Urothelium cell line (cell line): ENCODE measurements at regions not wholly inside any gene's neighbourhood (a gene's known extent, or its start where the extent isn't known, plus 50 kb on each side); places are given as distances from the start of the nearest gene placed in this dataset.

Experiments
- DNase-seq: peaks from one replicate; pipeline ENCODE4 v3.0.0; 2011; ENCODE audit warnings: low spot score, mixed read lengths
- FAIRE-seq: peaks from 2 replicates; lab custom pipeline; 2011; peaks lifted over from hg19 to GRCh38; lab: Jason Lieb, UNC

DNA sequence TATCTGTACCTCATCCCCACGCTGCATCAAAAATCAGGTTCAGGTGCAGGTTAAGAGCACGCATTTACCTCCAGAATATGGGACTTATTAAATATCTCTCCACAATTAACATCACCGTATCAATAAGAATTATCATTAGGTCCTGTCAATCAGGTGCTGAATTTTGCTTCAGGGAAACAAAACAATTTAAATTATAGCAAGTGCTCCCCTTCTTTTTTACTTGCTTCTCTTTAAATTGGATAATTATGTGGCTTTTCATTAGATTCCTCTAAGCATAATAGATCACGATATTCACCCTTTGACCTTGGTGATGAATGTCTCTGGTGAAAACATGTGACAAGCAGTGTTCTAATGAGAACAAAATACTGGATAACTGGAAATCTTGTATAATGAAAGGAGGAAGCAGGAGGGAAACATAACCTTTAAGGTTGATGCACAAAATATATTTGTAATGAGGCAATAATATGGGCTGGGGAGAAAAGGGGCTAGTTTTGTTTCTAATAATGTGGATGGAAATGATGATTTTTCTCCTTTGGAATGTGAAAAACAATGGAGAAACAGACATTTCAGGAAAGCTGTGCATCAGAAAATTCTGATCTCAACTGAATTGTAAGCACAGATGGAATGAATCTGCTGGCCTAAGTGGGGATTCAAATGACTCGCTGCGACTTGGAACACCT is 166.9 kb downstream of the SNX10 start:
- DNase-seq, result no peak
- no peak for FAIRE-seq

DNA sequence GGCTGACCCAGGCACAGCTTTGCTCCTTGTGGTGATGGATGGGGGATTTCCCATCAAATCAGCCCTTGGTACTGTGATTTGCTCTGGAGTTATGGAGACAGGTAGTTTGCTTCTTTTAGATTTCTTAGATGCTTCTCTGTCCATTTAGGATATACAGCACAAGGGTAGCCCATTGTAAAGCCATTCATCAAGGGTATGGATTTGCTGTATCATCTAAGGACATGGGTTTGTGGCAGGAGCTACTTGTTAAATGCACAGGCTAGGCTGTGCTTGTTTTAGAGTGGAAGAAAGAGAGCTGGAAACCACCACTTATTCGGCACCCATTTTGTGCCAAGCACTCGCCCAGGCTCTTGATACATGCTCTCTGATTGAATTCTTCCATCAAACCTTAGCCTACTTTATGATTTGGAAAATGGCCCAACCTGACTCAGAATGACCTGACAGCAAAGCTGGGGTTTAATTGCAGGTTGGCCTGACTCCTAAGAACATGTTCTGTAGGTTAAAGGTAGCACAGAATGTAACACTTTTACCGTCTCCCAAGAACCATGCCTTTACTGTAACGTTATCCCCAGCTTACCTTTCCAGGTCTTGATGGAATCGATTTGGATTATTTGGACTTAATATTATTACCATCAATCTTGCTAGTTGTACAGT is 168.0 kb downstream of the SNX10 start:
- DNase-seq (no peak), FAIRE-seq (peak; percentile 61)

DNA sequence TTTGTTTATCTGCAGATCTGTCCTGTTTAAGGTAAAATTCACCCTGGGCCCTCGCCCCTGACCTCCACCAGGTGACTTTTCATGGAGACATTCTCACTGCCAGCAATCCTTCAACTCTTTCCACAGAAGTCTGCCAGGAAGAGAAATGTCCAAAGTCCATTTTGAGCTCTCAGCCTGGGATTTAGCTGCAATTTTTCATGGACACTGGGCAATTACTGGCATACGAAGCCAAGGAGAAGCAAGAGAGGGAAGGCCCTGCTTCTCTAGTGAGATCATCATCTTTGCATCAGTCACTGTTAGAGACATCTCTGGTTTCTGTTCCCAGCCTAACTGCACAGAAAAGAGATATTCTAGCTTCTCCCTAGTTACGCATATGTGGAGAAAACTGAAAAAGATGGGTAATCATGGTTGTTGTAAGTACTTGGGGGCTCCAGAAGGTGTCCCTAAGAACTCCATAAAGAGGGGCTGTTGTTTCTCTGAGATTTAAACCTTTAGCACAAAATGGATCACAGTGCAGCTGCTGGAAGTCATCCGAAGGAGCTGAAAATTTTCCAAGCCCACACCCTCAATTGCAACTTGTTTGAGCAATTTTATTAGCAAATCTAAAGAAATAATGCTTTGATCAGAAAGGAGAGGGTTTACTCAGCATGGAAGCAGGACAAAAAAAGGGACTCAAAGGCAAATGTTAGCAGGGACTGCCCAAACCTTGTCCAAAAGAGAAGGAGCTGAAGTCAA is 168.9 kb downstream of the SNX10 start:
- FAIRE-seq (no peak), DNase-seq (no peak)

DNA sequence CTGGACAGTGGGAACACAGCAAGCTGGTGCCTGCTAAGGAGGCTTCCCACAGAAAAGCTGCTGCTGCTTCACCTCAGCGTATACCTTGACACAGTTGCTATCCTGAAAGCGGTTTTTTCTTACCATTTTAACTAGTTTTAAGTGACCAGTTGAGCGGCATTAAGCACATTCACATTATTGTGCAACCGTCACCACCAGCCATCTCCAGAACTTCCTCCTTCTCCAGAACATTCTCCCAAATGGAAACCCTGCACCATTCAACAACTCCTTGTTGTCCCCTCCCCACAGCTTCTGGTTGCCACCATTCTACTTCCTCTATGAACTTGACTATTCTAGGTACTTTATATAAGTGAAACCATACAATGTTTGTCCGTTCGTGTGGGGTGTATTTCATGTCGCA is 169.9 kb downstream of the SNX10 start:
- DNase-seq, result no peak
- peak; percentile 17 for FAIRE-seq

DNA sequence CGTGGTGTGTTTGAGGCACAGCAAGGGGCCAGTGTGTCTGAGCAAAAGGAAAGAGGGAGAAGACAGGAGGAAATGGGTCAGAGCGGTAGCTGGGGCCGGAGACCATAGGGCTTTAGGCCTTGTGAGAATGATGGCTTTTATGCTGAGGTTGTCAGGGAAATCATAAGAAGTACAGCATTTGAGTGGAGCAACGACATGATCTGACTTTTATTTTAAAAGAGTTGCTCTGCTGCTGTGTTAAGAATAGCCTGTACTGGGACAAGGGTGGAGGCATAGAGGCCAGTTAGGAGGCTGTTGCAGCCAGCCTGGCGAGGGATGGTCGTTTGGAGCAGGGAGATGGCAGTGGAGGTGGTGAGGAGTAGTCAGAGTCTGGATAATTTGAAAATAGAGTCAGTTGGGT is 174.3 kb downstream of the SNX10 start:
- DNase-seq (no peak), FAIRE-seq (no peak)

DNA sequence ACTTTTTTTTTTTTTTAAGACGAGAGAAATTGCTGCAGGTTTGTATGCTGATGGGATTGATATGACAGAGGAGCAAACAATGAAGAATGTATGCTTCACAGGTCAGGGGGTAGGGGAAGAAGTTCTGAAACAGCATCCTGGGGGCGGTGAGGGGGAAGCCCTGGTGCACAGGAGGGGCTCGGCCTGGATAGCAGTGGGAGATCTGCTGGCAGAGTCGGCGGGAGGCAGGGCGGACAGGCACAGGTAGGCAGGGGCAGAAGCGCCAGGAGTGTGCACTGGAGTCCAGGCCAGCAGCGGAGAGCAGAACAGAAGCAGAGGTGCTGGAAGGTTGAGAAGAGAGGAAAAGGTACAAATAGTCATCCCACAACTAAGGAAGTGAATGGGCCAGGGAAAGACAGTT is 175.4 kb downstream of the SNX10 start:
- DNase-seq, result no peak
- peak; percentile 30 for FAIRE-seq

DNA sequence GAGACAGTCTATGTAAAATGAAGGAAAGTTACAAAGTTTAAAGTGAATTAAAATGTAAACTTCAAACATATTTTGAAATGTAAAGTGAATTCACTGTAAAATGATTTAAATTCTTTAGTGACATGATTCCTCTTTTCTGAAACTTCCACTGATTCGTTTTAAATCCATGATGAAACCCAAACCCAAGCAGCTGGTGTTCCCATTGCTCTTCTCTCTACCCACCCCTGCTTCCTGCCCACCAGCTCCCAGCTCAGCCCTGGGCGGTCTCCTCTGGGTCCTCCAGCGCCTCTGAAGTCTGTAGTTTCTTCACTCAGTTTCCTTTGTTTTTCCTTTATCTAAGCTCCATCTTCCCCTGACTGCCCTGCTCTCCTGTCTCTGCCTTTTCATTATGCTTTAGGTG is 175.9 kb downstream of the SNX10 start:
- FAIRE-seq, result no peak
- no peak for DNase-seq

DNA sequence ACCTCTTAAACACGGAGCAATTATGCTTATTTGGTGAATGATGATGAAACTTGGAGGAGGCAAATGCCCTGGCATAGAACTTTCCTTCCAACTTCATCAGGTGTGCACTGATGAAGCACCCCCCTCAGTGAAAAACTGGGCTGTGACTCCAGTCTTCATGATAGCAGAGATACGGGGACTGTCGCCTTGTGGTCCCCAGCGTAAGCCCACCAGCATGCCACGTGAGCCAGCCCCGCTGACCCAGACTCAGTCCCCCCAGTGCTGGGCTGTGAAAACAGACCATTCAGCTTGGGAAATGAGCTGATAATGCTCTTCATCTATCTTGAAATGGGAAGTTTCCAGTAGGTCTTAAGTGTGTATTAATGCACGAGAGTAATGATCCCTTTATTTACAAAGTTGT is 177.0 kb downstream of the SNX10 start:
- FAIRE-seq, result no peak
- no peak for DNase-seq

DNA sequence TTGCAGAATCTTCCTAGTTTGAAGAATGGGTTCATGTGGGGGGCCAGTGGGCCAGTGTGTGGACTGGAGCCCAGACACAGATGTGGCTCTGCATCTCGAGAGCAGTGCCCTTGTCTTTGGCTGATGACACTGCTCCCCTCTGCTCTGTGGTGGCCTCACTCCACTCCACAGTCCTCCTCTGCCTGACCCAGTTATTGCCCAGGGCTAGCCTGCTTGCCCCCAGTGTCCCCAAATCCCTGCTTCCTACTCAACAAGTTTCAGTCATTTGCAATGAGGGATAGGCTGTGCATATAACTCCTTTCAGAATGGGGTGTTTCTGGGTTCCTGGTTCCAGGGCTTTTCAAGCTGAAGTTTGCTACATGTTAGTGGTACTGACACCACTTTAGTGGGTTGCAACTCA is 177.5 kb downstream of the SNX10 start:
- no peak for DNase-seq
- no peak for FAIRE-seq

DNA sequence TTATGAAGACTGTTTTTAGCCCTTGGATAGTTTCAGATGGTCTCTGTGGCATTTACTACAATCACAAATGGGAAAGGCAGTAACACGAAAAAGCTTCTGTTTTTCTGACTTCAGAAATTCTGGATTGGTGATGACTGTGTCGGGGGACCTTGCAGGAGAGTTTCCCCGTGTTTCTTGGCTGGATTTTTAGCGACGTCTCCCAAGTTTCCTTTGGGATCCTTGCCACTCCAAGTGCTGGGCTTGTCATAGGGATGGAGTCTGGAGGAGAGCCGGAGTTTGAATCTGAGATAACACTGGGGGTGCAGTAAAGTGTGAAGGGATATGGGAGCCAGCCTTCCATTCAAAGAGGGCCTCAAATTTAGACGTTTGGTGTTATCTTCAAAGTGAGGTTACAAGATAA is 179.0 kb downstream of the SNX10 start:
- FAIRE-seq (no peak), DNase-seq (no peak)

DNA sequence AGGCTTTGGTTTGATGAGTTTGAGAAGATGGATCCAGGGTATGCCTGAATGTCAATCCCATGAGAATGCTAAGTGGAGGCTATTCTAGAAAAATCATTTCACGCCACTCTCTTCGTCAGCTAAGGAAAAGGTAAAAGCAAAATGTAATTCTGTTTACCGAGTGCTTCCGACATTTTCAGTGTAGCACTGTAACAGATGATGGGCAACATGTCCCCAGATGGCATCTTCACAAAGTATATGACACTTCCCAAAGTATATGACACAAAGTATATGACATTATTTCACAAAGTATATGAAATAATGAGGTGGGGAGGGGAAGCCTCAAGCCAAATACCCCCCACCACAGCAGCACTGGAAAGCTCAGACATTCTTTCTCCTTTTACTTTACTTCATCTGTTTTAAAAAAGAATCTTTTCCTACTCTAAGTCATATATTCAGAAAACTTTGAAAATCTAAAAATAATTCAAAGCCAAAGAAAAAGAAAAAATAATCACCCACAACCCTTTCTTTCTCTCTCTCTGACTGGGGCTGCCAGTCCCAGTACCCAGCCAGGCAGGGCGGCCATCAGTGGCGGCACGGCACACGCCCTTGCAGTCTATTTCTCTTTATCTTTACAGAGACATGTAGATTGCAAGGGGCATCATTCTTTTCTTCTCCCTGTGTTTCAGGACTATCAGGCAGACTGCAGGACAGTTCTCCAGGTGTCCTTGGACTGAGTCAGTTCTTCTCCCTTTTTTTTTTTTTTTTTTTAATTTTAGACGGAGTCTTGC is 179.8 kb downstream of the SNX10 start:
- no peak for DNase-seq
- no peak for FAIRE-seq

DNA sequence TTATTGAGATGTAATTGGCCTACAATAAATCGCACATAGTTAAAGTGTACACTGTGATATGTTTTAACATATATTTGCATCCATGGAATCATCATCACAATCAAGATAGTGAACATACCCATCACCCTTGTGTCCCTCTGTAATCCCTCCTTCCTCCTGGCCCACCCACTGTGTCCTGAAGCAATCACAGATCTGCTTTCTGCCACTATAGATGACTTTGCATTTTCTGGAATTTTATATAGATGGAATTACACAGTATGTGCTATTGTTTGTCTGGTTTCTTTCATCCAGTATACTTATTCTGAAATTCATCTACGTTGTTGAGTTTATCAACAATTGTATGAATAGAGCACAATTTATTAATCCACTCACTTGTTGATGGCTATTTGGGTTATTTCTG is 181.3 kb downstream of the SNX10 start:
- FAIRE-seq (no peak), DNase-seq (no peak)

DNA sequence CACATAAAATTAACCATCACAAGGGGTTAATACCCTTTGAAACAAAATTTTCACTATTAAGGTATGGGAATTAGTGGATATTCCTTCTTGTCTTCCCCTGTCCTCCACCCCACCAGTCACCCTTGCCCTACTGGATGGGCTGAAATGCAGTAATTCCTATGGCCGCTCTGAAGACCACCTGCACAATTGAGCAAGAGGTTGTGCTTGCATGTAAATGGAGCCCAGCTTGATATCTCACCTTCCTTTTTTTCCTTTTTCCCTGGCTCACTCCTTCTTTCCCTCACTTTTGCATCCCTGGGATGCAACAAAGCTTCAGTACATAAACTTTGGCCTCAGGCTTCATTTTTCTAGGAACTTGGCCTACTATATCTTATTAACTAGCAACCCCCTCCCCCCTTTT is 184.6 kb downstream of the SNX10 start:
- FAIRE-seq, result no peak
- DNase-seq, result no peak

DNA sequence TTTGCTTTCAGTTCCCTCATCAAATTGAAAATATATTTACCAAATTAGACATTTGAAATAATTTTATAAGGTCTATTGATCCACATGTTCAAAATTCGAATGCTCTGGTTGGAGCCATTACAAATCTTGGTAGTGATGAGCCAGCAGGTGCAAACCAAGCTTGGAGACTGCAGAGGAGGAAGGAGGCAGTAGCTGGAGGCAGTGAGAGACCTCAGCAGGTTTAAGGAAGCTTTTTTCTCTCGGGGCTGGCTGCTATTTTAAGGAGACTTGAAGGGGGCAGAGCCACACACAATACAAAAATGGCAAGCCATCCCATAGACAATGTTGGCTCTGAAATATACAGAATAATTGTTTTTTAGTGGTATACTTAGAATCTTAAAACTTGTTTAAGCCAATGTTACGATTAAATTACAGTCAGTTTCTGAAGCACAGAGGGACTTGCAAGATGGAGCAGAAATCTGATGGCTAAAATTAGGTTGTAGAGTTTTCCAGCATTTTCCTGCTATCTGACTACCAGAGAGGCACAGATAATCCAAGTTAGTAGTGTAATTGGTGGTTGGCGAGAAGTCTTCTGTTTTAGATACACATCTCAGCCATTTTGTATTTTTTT is 185.8 kb downstream of the SNX10 start:
- DNase-seq (no peak), FAIRE-seq (no peak)

DNA sequence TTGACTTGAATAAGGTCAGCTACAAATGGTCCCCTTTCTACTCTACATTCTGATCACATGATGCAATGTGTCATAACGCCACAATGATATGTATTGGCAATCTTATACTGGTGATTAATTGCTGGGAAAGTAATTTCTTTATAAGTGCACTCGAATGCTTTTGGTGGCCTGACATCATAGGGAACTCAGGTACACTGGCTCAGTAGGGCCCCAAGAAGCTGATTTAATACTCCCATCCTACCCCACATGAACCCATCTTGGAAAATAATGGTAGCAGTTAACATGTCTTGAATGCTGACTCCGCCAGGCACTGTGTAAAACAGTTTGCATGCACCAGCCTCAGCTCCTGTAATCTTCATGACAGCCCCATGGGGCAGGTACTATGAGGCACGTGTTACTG is 186.9 kb downstream of the SNX10 start:
- no peak for FAIRE-seq
- no peak for DNase-seq

DNA sequence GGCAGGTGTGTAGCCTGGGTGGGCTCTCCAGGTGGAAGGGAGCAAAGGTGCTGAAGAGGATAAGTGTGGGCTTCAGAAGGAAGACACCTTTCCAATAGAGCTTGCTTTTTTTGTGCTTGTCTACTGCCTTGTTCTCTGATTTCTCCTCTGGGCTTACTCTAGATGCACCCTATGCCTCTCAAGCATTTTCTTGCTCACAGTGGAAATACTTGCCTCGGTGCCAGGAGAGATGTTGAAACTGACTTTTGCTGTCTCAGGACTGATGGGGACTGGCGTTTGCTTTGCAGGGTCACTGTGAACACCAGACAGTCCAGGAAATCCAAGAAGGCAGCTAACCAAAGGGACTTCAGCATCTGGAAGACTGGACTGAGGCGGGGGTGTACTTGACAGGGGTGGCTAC is 187.9 kb downstream of the SNX10 start:
- FAIRE-seq (no peak), DNase-seq (no peak)

DNA sequence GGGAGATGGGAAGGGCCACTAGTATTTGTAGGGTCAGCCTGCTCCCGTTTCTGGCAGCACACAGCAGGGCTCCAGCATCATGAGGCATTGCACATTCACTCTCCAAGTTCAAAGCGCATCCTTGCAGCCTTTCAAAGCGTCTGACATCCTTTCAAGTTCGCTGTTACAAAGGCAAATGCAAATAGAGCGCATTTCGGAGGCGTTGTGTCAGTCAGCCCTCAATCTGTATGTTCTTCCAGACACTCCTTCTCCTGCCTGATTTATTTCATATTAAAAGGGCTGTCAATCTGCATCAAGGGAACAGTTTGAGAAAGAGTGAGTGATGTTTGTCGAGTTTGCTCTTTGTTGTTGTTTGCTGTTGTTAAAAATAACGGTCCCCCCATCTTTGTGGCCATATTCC is 188.5 kb downstream of the SNX10 start:
- no peak for DNase-seq
- no peak for FAIRE-seq

DNA sequence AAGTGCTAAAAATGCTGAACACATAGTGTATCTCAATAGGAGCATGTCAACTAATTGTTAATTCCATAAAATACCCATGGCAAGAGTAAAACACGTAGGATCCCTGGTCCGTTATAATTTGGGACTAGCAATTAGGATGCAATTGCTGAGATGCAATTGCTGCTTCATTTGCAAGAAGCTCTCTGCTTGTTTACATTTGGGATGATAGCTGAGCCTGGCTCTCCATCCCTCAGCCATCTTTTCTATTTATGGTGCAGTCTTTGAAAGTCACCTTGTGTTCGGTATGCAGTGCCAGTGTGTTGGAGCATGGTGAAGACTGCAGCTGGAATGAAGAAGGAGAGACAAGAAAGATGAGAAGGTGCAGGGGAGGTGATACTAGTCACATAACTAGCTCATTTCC is 191.3 kb downstream of the SNX10 start:
- DNase-seq (no peak), FAIRE-seq (peak; percentile 74)

DNA sequence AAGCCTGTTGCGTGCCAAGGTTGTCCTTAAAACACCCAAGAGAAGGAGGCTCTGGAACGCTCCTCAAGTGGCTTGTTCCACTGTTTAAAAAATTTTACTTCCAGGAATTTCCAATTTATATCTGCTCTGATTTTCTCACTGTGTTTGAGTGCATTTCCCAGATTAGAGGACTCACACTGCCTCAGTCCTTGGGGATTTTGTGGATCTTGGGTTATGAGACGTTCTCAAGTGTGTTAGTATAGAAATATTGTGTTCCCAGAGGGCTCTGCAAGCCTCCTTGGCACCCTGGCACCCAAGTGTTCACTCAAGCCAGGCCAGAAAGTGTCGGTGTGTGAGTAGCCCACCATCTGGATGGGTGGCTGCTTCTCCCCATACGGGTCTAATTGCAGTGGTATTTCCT is 192.2 kb downstream of the SNX10 start:
- FAIRE-seq, result peak; percentile 56
- DNase-seq, result no peak

DNA sequence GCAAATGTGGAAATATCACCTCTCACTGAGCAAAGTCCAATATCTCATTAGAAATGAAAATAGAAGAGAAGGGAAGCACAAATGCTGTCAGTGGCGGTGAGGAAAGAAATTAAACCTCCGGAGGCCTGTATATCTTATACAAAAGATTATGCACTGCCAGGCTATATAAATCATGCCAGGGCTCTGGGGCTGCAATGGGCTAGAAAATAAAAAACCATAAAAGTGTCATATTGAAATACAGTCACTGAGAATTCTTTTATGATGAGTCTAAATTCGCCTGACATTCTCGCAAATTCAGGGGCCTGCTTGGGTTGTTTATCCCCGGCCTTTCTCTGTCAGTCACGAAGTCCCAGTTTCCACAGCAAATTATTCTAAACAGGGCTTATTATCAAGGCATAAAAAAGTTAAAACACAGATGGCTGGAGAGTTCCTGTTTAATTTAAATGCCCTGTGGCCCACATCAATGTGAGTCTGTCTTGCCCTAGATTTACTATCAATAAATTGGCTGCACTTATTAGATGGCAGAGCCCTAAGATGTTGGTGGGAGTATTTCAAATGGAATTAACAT is 193.8 kb downstream of the SNX10 start:
- peak; percentile 17 for DNase-seq

DNA sequence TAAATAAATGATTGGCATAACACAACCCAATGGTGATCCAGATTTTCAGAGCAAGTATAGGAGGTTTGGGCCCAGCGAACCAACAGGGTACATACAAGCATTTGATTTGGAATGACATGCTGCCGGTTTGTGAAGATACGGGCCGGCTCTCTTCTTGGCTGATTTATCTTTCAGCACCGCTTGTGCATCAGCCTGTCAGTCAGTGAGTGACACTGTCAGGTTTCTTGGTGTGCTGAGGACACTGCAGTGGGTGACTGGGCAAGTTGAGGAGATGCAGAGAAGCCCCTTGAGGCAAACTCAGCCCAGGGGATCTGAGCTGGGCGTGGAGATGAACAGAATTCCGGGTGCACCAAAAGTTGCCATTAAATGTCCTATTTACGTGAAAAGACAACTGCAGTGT is 194.5 kb downstream of the SNX10 start:
- no peak for DNase-seq
- no peak for FAIRE-seq

More for the DNA sequence above, 193.8 kb downstream of the SNX10 start:
- FAIRE-seq, result no peak
